ENCODE measurements at regions not wholly inside any gene's neighbourhood (a gene's known extent, or its start where the extent isn't known, plus 50 kb on each side); places are given as distances from the start of the nearest gene placed in this dataset.

DNA sequence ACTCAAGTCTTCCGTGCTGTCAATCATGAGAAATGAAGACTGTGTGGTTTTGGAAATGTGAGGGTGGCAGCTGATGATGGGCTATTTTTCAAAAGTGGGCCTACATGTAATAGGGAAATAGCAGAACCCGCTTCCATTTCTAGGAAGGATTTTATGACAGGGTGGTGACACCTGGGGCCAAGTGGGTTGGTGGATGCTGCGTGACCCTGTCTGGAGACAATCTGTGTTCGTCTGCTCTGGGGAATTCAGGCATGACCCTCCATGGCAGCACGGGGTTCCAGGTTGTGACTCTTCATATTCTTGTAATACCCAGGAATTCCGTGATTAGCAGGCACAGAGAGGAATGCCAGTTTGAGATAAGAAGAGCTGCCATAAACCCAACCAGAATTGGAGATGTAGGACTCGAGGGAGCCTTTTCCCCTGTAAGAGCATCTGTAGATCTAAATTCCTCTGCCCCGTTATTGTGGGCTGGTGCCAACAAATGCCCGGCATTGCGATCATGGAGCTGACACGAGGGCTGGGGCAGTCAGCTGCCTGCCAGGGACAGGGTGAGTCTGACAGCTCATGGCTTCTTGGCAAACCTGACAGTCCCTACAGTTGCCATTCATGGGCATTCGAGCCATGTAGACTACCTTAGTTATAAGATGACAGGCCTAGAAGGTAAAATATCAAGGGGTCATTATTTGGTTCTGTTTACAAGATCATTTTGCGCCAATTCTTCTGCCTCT is 279.7 kb downstream of the GADD45G start:
- no peak for DNase-seq (ENCODE audit: low read depth in 1 of 2, low spot score in 1 of 2)
- TF ChIP-seq JUND (IDR thresholded peaks at IDR 0.05; ENCODE audit: low read depth): no peak
- in situ Hi-C loops (cut with HindIII; ENCODE audit: low pct_unique_long_range_greater_than_20kb, low sequenced_read_pairs): no loop called here

DNA sequence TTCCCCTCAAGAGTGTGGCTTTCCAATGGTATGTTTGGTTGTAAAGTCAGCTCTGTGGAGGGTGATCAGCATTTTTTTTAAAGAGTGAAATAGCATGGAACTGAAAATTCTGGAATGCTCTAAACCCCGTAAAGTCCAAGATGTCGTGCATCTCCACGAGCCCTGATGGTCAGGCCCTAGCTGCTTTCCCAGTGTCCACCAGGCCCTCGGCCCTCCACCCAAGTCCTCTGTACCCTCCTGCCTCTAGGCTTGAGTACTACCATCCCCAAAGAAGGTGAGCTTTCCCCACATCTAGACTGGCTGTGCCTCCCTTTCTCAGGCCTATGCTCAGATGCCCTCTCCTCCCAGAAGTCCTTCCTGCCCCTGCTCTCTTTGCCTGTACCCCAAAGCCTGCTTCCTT is 280.3 kb downstream of the GADD45G start:
- DNase-seq (ENCODE audit: low read depth in 1 of 2, low spot score in 1 of 2): no peak
- in situ Hi-C loops (cut with HindIII; ENCODE audit: low pct_unique_long_range_greater_than_20kb, low sequenced_read_pairs): no loop called here
- TF ChIP-seq JUND (IDR thresholded peaks at IDR 0.05; ENCODE audit: low read depth): no peak

DNA sequence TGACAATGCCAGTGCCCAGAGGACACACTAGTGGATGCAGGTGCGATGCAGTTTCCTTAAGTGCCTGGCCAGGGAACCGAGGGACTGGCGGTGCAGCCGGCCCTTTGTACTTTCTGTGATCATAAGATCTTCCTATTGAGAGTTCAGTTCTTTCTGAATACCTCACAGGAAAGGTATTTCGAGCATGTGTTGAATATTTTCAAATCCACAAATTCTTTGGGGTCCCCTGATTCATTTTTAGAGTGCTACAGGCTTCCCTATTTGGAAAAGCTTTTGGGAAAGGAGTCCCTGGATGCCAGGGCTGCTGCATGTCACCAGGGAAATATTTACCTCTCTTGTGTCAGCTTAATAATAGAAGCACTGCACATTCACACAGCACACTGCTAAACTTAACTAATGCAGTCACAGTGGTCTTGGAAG is 281.5 kb downstream of the GADD45G start:
- TF ChIP-seq JUND (IDR thresholded peaks at IDR 0.05; ENCODE audit: low read depth): no peak
- no peak for DNase-seq (ENCODE audit: low read depth in 1 of 2, low spot score in 1 of 2)
- in situ Hi-C loops (cut with HindIII; ENCODE audit: low pct_unique_long_range_greater_than_20kb, low sequenced_read_pairs): no loop called here

DNA sequence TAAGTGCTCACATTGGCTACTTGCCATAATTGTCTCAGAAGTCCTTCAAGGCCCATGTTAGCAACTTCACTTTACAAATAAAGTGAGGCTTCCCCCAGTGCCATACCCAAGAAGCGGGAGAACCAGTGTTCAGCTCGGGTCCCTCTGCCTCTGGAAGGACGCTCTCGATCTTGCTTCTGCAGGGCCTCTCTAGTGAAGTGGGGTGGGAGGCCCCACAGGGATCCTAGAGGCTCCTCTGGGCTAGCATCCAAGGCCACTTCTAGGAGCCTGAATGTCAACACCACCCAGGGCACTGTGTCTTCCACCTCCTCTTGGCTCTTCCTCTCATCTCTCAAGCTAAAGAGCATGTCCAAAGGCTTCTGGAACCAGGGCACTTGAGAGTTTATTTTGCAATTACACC is 282.5 kb downstream of the GADD45G start:
- no peak for DNase-seq (ENCODE audit: low read depth in 1 of 2, low spot score in 1 of 2)
- TF ChIP-seq JUND (IDR thresholded peaks at IDR 0.05; ENCODE audit: low read depth): no peak
- in situ Hi-C loops (cut with HindIII; ENCODE audit: low pct_unique_long_range_greater_than_20kb, low sequenced_read_pairs): no loop called here

DNA sequence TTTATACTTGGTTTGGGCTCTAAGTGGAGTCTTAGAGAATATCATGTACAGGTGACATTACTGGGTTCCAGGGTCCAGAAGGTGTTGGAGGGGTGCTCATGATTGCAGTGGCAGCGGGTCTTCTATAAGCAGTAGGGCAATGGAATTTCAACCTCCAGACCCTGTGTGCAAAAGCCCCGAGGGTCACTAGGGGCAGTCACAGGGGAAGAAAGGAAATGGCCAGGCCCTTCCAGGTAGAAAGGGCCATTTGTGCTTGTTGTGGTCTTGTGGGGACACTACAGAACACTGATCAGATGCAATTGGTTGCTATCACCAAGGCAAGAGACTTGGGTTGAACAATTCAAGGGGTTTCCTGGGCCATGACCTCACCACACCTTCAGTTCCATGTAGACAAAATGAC is 283.4 kb downstream of the GADD45G start:
- no peak for DNase-seq (ENCODE audit: low read depth in 1 of 2, low spot score in 1 of 2)
- in situ Hi-C loops (cut with HindIII; ENCODE audit: low pct_unique_long_range_greater_than_20kb, low sequenced_read_pairs): no loop called here
- no peak for TF ChIP-seq JUND (IDR thresholded peaks at IDR 0.05; ENCODE audit: low read depth)

DNA sequence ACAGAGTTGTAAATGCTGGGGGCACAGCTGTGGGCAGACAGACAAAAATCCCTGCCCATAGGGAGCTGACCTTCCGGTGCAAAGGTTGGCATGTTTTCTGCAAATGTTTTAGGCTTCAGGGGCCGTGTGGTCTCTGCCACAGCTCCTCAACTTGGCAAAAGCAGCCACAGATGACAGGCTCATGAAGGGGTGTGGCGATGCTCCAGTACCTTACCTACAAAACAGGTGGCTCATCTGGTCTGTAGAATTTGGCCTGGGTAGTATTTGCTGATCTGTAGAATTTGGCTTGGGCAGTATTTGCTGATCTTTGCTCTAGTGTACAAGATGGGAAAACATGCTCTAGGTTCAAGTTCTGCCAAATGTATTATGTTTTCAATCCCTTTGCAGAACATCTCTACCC is 283.9 kb downstream of the GADD45G start:
- in situ Hi-C loops (cut with HindIII; ENCODE audit: low pct_unique_long_range_greater_than_20kb, low sequenced_read_pairs): no loop called here
- no peak for TF ChIP-seq JUND (IDR thresholded peaks at IDR 0.05; ENCODE audit: low read depth)
- DNase-seq (ENCODE audit: low read depth in 1 of 2, low spot score in 1 of 2): peak in 1 of 2 experiments; percentile 35

DNA sequence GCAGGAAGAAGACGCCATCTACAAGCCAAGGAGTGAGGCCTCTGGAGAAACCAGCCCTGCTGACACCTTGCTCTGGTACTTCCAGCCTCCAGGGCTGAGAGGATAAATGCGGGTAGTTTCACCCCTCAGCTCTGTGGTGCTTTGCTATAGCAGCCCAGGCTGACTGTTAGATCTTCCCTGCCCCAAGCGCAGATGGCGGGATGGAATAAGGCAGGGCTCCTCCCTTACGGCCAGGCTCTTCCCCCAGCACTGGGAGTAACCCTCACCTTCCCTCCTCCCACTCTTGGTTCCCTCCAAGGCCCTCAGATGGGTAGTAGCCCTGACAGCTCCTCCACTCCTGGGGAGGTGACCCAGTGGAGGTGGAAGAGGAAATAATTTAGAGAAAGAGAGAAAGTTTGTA is 285.1 kb downstream of the GADD45G start:
- in situ Hi-C loops (cut with HindIII; ENCODE audit: low pct_unique_long_range_greater_than_20kb, low sequenced_read_pairs): no loop called here
- no peak for DNase-seq (ENCODE audit: low read depth in 1 of 2, low spot score in 1 of 2)
- no peak for TF ChIP-seq JUND (IDR thresholded peaks at IDR 0.05; ENCODE audit: low read depth)

DNA sequence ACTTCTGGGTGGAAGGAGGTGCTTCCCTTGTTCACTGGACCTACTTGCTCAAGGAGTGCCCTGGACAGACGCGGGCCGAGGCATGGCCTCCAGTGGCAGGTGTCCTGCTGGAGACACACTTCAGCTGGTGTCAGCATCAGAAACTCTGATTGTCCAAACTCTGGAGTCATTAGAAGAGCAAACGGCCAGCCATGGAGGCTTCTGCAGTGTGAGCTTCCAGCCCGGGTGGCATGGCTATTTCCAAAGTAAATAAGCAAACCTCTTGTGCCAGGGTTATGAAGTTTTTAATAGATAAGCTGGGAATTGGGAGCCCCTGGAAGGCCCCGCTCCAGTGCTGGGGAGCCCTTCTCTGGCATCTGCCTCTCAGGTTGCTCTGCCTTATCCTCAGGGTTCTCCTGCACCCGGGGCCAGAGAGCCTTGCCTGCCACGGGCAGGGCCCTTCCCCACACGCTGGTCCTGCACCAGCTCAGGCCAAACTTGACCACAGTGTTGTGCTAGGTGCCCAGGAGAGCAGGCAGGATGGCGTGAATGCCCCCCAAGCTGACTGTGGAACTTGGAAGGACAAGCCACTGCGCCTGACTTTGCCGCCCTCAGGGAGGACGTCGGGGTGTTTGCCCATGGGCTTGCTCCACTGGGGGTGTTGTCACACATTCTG is 285.6 kb downstream of the GADD45G start:
- in situ Hi-C loops (cut with HindIII; ENCODE audit: low pct_unique_long_range_greater_than_20kb, low sequenced_read_pairs): no loop called here
- TF ChIP-seq JUND (IDR thresholded peaks at IDR 0.05; ENCODE audit: low read depth): no peak
- no peak for DNase-seq (ENCODE audit: low read depth in 1 of 2, low spot score in 1 of 2)

DNA sequence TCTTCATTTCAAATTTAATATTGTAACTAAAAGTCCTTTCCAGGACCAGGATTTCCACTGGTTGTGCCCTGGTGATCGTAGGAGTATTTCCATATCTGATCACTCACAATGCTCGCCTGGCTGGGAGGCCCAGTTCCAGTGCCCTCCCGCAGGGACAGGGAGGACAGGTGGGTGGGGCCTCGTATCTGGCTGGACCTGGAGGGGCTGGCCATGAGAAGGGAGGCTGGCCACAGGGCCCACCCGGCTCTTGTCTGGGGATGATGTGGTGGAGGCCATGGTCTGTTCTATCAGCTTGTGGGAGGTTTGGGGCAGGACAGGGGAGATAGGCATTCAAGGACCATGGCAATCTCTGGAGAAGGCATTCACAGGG is 286.4 kb downstream of the GADD45G start:
- no peak for TF ChIP-seq JUND (IDR thresholded peaks at IDR 0.05; ENCODE audit: low read depth)
- DNase-seq (ENCODE audit: low read depth in 1 of 2, low spot score in 1 of 2): no peak
- in situ Hi-C loops (cut with HindIII; ENCODE audit: low pct_unique_long_range_greater_than_20kb, low sequenced_read_pairs): no loop called here

DNA sequence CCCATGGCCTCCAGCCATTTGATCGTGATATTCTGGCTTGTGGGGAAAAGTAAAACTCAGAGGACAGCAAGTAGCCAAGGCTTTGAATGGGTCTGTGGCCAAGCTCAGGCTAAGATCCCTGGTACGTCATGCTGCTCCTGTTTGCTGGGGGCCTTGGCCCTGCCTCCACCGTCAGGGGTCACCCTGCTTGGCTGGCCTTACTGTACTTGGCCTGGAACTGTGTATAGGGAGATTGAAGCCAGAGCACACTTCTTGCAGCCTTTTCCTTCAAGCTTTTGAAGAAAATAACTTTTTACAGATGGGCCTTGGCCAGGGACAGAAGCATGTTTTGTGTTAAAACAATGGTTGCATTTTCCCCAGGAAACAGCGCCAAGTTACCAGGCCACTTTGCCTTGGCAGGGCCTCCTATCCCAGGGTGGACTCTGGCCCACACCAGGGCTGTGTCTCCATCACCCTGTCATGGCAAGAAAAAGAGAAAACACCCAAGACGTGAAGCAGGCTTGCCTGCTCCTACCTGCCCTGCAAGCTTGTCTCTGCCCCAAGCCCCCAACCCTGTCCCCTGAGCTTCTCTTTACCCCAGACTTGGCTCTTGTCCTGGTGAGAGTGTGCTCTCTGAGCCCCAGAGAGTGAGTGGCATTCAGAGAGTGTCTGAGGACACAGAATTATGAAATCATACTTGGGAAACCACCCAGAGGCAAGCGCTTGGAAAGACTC is 286.9 kb downstream of the GADD45G start:
- DNase-seq (ENCODE audit: low read depth in 1 of 2, low spot score in 1 of 2): no peak
- TF ChIP-seq JUND (IDR thresholded peaks at IDR 0.05; ENCODE audit: low read depth): no peak
- in situ Hi-C loops (cut with HindIII; ENCODE audit: low pct_unique_long_range_greater_than_20kb, low sequenced_read_pairs): no loop called here

DNA sequence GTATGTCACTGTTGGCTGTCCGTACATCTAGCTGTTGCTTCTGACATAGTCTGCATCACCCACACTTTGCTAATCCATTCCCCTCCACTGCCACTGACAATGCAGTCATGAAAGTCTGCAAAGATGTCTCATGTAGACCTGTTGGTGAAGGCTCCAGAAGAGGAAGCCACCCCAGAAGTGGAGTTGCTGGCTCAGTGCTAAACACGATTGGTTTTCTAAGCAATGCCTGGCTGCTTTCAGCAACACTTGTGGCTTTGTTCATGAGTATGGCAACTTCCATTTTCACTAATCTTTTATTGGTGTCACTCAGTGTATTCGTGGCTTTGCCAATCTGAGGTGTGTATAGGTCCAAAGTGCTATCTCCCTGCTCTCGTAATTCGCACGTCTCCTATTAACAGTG is 288.1 kb downstream of the GADD45G start:
- no peak for DNase-seq (ENCODE audit: low read depth in 1 of 2, low spot score in 1 of 2)
- in situ Hi-C loops (cut with HindIII; ENCODE audit: low pct_unique_long_range_greater_than_20kb, low sequenced_read_pairs): no loop called here
- TF ChIP-seq JUND (IDR thresholded peaks at IDR 0.05; ENCODE audit: low read depth): no peak

DNA sequence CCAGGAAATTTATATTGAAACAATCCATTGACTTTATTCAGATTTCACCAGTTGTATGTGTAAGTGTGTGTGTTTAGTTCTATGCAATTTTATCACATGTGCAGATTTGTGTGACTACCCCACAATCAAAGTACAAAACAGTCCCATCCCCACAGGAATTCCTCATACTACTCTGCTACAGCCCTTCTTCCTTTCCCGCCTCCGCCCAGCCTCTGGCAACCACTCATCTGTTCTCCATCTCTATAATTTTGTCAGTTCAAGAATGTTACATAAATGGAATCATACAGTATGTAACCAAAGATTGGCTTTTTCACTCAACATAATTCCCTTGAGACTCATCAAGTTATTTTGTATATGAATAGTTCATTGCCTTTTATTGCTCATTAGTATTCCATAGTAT is 289.1 kb downstream of the GADD45G start:
- no peak for TF ChIP-seq JUND (IDR thresholded peaks at IDR 0.05; ENCODE audit: low read depth)
- DNase-seq (ENCODE audit: low read depth in 1 of 2, low spot score in 1 of 2): no peak
- in situ Hi-C loops (cut with HindIII; ENCODE audit: low pct_unique_long_range_greater_than_20kb, low sequenced_read_pairs): no loop called here

DNA sequence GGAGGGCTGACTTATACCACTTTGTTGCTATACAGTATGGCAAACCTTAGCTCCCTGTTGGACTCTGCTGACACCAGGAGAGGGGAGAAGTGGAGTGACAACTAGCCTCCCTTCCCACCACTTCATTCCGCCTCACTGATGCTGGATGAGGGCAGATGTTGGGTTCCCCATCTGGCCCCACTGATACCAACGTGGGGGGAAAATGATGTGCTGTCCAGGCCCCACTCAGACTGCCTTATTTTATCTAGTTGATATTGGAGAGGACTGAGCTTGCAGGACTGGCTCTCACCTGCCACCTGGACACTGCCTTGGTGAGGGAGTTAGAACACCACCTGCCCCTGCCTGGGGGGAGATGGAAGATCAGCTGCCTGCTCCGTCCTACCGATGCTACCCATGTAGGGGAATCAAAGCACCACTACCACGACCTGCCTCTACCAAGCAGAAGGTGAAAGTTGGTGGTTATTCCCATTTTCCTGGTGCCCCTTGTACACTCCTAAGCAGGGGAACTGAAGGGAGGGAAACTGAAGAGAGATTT is 292.1 kb downstream of the GADD45G start:
- no peak for DNase-seq (ENCODE audit: low read depth in 1 of 2, low spot score in 1 of 2)
- in situ Hi-C loops (cut with HindIII; ENCODE audit: low pct_unique_long_range_greater_than_20kb, low sequenced_read_pairs): no loop called here
- no peak for TF ChIP-seq JUND (IDR thresholded peaks at IDR 0.05; ENCODE audit: low read depth)
